ENCODE measurements at regions not wholly inside any gene's neighbourhood (a gene's known extent, or its start where the extent isn't known, plus 50 kb on each side); places are given as distances from the start of the nearest gene placed in this dataset.

- no peak for ATAC-seq
- H4K20me1 ChIP-seq (ENCODE audit: insufficient read depth, low read length), result no peaks in the 10 kb centered on the region
- no peaks in the 10 kb centered on the region for H3K27me3 ChIP-seq (ENCODE audit: control insufficient read depth in 1 of 2, insufficient read depth in 2 of 2, low read length in 2 of 2)
- peaks cover 9% of the 10 kb centered on the region for H3K9me3 ChIP-seq (ENCODE audit: low read length)
- in situ Hi-C loops (cut with HindIII; ENCODE audit: extremely low pct_ligation_motif_present, low pct_unique_long_range_greater_than_20kb), result no loop called here
- no peaks in the 10 kb centered on the region for H3K36me3 ChIP-seq (replicated peaks in 1 of 2; ENCODE audit: control insufficient read depth in 1 of 2, insufficient read depth in 2 of 2, low read length in 2 of 2)
- no peak for FAIRE-seq
- TF ChIP-seq MLLT10 (CRISPR knock-in tag; IDR thresholded peaks at IDR 0.05), result no peak
- no peak for TF ChIP-seq KAT2B (IDR thresholded peaks at IDR 0.05; ENCODE audit: borderline replicate concordance, low read depth, low read length)
- no peak for TF ChIP-seq PITX1 (CRISPR knock-in tag; IDR thresholded peaks at IDR 0.05)
- TF ChIP-seq CSRNP2 (CRISPR knock-in tag; conservative IDR thresholded peaks at IDR 0.05; ENCODE audit: low read depth), result no peak
- TF ChIP-seq E2F5 (CRISPR knock-in tag; conservative IDR thresholded peaks at IDR 0.05), result no peak
- TF ChIP-seq GLMP (CRISPR knock-in tag; IDR thresholded peaks at IDR 0.05; ENCODE audit: borderline replicate concordance), result no peak
- TF ChIP-seq HNF1A (IDR thresholded peaks at IDR 0.05; ENCODE audit: low read depth), result no peak
- TF ChIP-seq HNF1A (CRISPR knock-in tag; IDR thresholded peaks at IDR 0.05; ENCODE audit: borderline replicate concordance), result no peak
- no peak for TF ChIP-seq SMAD1 (CRISPR knock-in tag; IDR thresholded peaks at IDR 0.05; ENCODE audit: borderline replicate concordance, low read depth)
- intact Hi-C loops (cut with micrococcal nuclease; ENCODE audit: unreplicated experiment), result no loop called here
- H3K4me2 ChIP-seq (ENCODE audit: low read depth, low read length), result no peak overlapping the region
- no peak overlapping the region for H3K27ac ChIP-seq (ENCODE audit: extremely low read length, insufficient read depth, low read length)
- ChIA-PET POLR2A (no interaction called here), CTCF (ENCODE audit: low intra/inter-chr PET ratio, low total read pairs) (no interaction called here)
- no peak overlapping the region for H3K4me3 ChIP-seq (replicated peaks in 1 of 3; ENCODE audit: insufficient read depth in 1 of 3, low read depth in 2 of 3, low read length in 3 of 3)
- H3K9ac ChIP-seq (ENCODE audit: insufficient read depth, low read depth, low read length), result no peak overlapping the region
- H3K4me1 ChIP-seq (ENCODE audit: insufficient read depth, low read length), result no peaks in the 10 kb centered on the region
- no TSS peak for BruUV-seq (replicated peaks)
- no peak for DNase-seq (ENCODE audit: low spot score)
- H2AFZ ChIP-seq (ENCODE audit: low read length), result no peak overlapping the region
- 8% methylated on average over 4 of the region's 4 CpGs for WGBS (ENCODE audit: low lambda C conversion rate)
- no peaks in the 10 kb centered on the region for H3K79me2 ChIP-seq (ENCODE audit: insufficient read depth, low read length)
Measured at GRCh38 chr4:43325220-43325967, 432.9 kb downstream of the GRXCR1 start.

Measured in HepG2 (cell line).